ENCODE measurements at regions not wholly inside any gene's neighbourhood (a gene's known extent, or its start where the extent isn't known, plus 50 kb on each side); places are given as distances from the start of the nearest gene placed in this dataset.
"Not testable (repeated sequence)": the region's sequence is repeated elsewhere in the genome, so short reads cannot be mapped to it uniquely, and the experiment has no call there.

GRCh38 chr2:181790716-181791649 lies 100.5 kb upstream of the ITPRID2 start:
- no peak for DNase-seq

GRCh38 chr2:181792906-181793305 lies 98.6 kb upstream of the ITPRID2 start:
- no peak for DNase-seq

- DNase-seq, result no peak
Measured at GRCh38 chr2:181798022-181798421, 93.5 kb upstream of the ITPRID2 start.

GRCh38 chr2:181802300-181802699 lies 89.2 kb upstream of the ITPRID2 start:
- DNase-seq, result not testable (repeated sequence)

GRCh38 chr2:181803903-181804799 lies 87.4 kb upstream of the ITPRID2 start:
- DNase-seq, result not testable (repeated sequence)

GRCh38 chr2:181805228-181806038 lies 86.1 kb upstream of the ITPRID2 start:
- peak; percentile 73 to 86 for DNase-seq

GRCh38 chr2:181806039-181806392 lies 85.5 kb upstream of the ITPRID2 start:
- no peak for DNase-seq

- no peak for DNase-seq
Measured at GRCh38 chr2:181807526-181807925, 84.0 kb upstream of the ITPRID2 start.

- peak; percentile 86 to 89 for DNase-seq
Measured at GRCh38 chr2:181810823-181811695, 80.5 kb upstream of the ITPRID2 start.

- DNase-seq, result no peak
Measured at GRCh38 chr2:181812106-181812743, 79.3 kb upstream of the ITPRID2 start.

- peak; percentile 47 to 72 for DNase-seq
Measured at GRCh38 chr2:181814057-181814491, 77.5 kb upstream of the ITPRID2 start.

- DNase-seq, result no peak
Measured at GRCh38 chr2:181817509-181817908, 74.0 kb upstream of the ITPRID2 start.

- no peak for DNase-seq
Measured at GRCh38 chr2:181818058-181818680, 73.4 kb upstream of the ITPRID2 start.

GRCh38 chr2:181818840-181819239 lies 72.7 kb upstream of the ITPRID2 start:
- no peak for DNase-seq

- no peak for DNase-seq
Measured at GRCh38 chr2:181821049-181821448, 70.5 kb upstream of the ITPRID2 start.

GRCh38 chr2:181822097-181822496 lies 69.4 kb upstream of the ITPRID2 start:
- DNase-seq, result no peak

GRCh38 chr2:181823405-181823804 lies 68.1 kb upstream of the ITPRID2 start:
- DNase-seq, result no peak

- no peak for DNase-seq
Measured at GRCh38 chr2:181828122-181828705, 63.3 kb upstream of the ITPRID2 start.

GRCh38 chr2:181829230-181829629 lies 62.3 kb upstream of the ITPRID2 start:
- no peak for DNase-seq

- no peak for DNase-seq
Measured at GRCh38 chr2:181832015-181832414, 59.5 kb upstream of the ITPRID2 start.

Measured in inflammatory macrophage (primary cell).